ENCODE measurements at regions not wholly inside any gene's neighbourhood (a gene's known extent, or its start where the extent isn't known, plus 50 kb on each side); places are given as distances from the start of the nearest gene placed in this dataset.

DNA sequence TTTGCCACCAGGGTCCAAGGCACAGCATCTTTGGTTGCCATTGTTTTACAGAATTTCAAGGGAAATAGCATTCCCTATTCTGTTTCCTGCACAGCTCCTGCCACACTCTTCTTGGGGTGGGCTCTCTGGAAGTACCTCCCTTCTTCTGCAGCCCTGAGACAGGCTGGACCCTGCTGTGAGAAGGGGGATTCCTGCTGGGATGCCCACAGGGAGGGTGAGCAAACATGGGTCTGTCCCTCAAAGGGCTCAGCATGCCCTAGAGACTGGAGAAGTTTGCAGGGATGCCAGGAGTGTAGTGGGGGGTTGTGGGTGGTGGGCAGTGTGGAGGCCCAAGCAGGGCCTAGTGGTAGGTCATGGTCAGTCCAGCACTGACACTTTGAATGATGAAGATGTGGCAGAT lies 222.2 kb upstream of the GPR26 start:
- dilution Hi-C loops (cut with MboI; ENCODE audit: extremely low pct_ligation_motif_present, low sequenced_read_pairs) = no loop called here
- H3K9me3 ChIP-seq (ENCODE audit: control insufficient read depth, low read depth, low read length) = no peaks in the 10 kb centered on the region
- H2AFZ ChIP-seq (ENCODE audit: control insufficient read depth, low read length) = no peak overlapping the region
- H3K79me2 ChIP-seq (ENCODE audit: control insufficient read depth, insufficient read depth, low read length) = no peaks in the 10 kb centered on the region
- H3K4me3 ChIP-seq (ENCODE audit: control insufficient read depth in 2 of 3, extremely low read depth in 1 of 3, insufficient read depth in 2 of 3, low read depth in 1 of 3, low read length in 3 of 3) = no peak overlapping the region
- FAIRE-seq (no peak), DNase-seq (ENCODE audit: low read depth, low spot score) (no peak)
- no peaks in the 10 kb centered on the region for H4K20me1 ChIP-seq (ENCODE audit: control insufficient read depth, extremely low read depth, insufficient read depth, low read length)
- H3K9ac ChIP-seq (ENCODE audit: control insufficient read depth, extremely low read depth, insufficient read depth, low read length) = no peak overlapping the region
- no peaks in the 10 kb centered on the region for H3K36me3 ChIP-seq (ENCODE audit: control insufficient read depth in 2 of 2, extremely low read depth in 1 of 2, insufficient read depth in 2 of 2, low read length in 2 of 2)
- H3K4me1 ChIP-seq (ENCODE audit: control insufficient read depth, extremely low read depth, insufficient read depth, low read length) = no peaks in the 10 kb centered on the region
- H3K4me2 ChIP-seq (ENCODE audit: control insufficient read depth, extremely low read depth, insufficient read depth, low read depth, low read length) = no peak overlapping the region
- no peaks in the 10 kb centered on the region for H3K27me3 ChIP-seq (ENCODE audit: control insufficient read depth, extremely low read depth, insufficient read depth, low read length)
- no peak overlapping the region for H3K27ac ChIP-seq (ENCODE audit: control insufficient read depth, insufficient read depth, low read length)
- TF ChIP-seq EZH2 (IDR thresholded peaks at IDR 0.05; ENCODE audit: low read length) = no peak
- TF ChIP-seq, protein P1, sequence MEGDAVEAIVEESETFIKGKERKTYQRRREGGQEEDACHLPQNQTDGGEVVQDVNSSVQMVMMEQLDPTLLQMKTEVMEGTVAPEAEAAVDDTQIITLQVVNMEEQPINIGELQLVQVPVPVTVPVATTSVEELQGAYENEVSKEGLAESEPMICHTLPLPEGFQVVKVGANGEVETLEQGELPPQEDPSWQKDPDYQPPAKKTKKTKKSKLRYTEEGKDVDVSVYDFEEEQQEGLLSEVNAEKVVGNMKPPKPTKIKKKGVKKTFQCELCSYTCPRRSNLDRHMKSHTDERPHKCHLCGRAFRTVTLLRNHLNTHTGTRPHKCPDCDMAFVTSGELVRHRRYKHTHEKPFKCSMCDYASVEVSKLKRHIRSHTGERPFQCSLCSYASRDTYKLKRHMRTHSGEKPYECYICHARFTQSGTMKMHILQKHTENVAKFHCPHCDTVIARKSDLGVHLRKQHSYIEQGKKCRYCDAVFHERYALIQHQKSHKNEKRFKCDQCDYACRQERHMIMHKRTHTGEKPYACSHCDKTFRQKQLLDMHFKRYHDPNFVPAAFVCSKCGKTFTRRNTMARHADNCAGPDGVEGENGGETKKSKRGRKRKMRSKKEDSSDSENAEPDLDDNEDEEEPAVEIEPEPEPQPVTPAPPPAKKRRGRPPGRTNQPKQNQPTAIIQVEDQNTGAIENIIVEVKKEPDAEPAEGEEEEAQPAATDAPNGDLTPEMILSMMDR (optimal IDR thresholded peaks at IDR 0.05 in 1 of 3, IDR thresholded peaks at IDR 0.05 in 1 of 3, conservative IDR thresholded peaks at IDR 0.05 in 1 of 3; ENCODE audit: extremely low read depth in 1 of 3, insufficient read depth in 2 of 3, low read length in 3 of 3) = no peak
- no peaks in the 10 kb centered on the region for H3K9me1 ChIP-seq (ENCODE audit: control insufficient read depth, extremely low read depth, insufficient read depth, low read length)

DNA sequence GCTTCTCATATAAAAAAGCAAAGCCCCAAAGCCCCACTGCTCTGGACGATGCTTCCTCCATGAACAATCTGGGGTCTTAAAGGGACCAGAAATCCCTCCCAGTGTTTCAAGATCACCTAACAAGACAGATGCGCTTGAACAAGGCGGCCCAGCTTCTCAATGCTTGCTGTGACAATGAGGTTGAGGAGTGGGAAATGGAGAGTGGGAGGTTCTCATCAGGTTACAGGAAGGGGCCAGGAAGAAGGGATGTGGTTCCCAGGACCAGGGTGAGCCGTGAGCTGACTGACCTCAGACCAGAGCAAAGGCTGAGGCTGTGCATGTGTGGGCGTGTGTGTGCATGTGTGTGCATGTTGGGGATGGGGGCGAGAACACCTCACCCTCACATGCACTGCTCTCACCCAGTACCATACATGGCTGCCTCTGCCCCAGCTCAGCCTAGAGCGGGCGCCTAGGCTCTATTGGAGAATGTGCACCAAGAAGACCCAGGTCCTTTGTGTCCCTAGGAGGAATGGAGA lies 220.8 kb upstream of the GPR26 start:
- Histone ChIP-seq H3K4me1 (ENCODE audit: control insufficient read depth, extremely low read depth, insufficient read depth, low read length) (no peaks in the 10 kb centered on the region), H4K20me1 (ENCODE audit: control insufficient read depth, extremely low read depth, insufficient read depth, low read length) (no peaks in the 10 kb centered on the region), H3K27ac (ENCODE audit: control insufficient read depth, insufficient read depth, low read length) (no peak overlapping the region), H3K4me3 (ENCODE audit: control insufficient read depth in 2 of 3, extremely low read depth in 1 of 3, insufficient read depth in 2 of 3, low read depth in 1 of 3, low read length in 3 of 3) (no peak overlapping the region), H3K79me2 (ENCODE audit: control insufficient read depth, insufficient read depth, low read length) (no peaks in the 10 kb centered on the region), H3K9ac (ENCODE audit: control insufficient read depth, extremely low read depth, insufficient read depth, low read length) (no peak overlapping the region), H3K27me3 (ENCODE audit: control insufficient read depth, extremely low read depth, insufficient read depth, low read length) (no peaks in the 10 kb centered on the region), H3K9me3 (ENCODE audit: control insufficient read depth, low read depth, low read length) (no peaks in the 10 kb centered on the region), H2AFZ (ENCODE audit: control insufficient read depth, low read length) (no peak overlapping the region), H3K4me2 (ENCODE audit: control insufficient read depth, extremely low read depth, insufficient read depth, low read depth, low read length) (no peak overlapping the region), H3K36me3 (ENCODE audit: control insufficient read depth in 2 of 2, extremely low read depth in 1 of 2, insufficient read depth in 2 of 2, low read length in 2 of 2) (no peaks in the 10 kb centered on the region), H3K9me1 (ENCODE audit: control insufficient read depth, extremely low read depth, insufficient read depth, low read length) (no peaks in the 10 kb centered on the region)
- TF ChIP-seq EZH2 (IDR thresholded peaks at IDR 0.05; ENCODE audit: low read length) = no peak
- TF ChIP-seq, protein P1 (optimal IDR thresholded peaks at IDR 0.05 in 1 of 3, IDR thresholded peaks at IDR 0.05 in 1 of 3, conservative IDR thresholded peaks at IDR 0.05 in 1 of 3; ENCODE audit: extremely low read depth in 1 of 3, insufficient read depth in 2 of 3, low read length in 3 of 3) = no peak
- no peak for DNase-seq (ENCODE audit: low read depth, low spot score)
- dilution Hi-C loops (cut with MboI; ENCODE audit: extremely low pct_ligation_motif_present, low sequenced_read_pairs) = no loop called here
- no peak for FAIRE-seq
